ENCODE measurements at regions not wholly inside any gene's neighbourhood (a gene's known extent, or its start where the extent isn't known, plus 50 kb on each side); places are given as distances from the start of the nearest gene placed in this dataset.

DNA sequence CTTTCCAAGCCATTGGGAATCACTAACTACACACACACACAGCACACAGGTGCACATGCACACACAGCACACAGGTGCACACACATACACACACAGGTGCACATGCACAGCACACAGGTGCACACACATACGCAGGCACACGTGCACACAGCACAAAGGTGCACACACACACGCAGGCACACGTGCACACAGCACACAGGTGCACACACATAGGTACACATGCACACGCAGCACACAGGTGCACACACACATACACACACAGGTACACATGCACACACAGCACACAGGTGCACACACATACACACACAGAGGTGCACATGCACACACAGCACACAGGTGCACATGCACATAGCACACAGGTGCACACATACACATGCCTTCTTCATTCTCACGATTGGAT, 80.9 kb downstream of the HMX1 start:
- POLR2A ChIA-PET, result no interaction called here
- CTCF ChIA-PET, result interaction anchor here (1.0 kb wide), 1 partner anchor 26 kb away, joined by 3 read pairs; no protein-coding TSS in a partner anchor
- DNase-seq (ENCODE audit: extremely low spot score), result no peak
- TF ChIP-seq, protein P1, sequence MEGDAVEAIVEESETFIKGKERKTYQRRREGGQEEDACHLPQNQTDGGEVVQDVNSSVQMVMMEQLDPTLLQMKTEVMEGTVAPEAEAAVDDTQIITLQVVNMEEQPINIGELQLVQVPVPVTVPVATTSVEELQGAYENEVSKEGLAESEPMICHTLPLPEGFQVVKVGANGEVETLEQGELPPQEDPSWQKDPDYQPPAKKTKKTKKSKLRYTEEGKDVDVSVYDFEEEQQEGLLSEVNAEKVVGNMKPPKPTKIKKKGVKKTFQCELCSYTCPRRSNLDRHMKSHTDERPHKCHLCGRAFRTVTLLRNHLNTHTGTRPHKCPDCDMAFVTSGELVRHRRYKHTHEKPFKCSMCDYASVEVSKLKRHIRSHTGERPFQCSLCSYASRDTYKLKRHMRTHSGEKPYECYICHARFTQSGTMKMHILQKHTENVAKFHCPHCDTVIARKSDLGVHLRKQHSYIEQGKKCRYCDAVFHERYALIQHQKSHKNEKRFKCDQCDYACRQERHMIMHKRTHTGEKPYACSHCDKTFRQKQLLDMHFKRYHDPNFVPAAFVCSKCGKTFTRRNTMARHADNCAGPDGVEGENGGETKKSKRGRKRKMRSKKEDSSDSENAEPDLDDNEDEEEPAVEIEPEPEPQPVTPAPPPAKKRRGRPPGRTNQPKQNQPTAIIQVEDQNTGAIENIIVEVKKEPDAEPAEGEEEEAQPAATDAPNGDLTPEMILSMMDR (IDR thresholded peaks at IDR 0.05; ENCODE audit: control extremely low read depth, extremely low read depth, low read depth, missing control alignments), result no peak

DNA sequence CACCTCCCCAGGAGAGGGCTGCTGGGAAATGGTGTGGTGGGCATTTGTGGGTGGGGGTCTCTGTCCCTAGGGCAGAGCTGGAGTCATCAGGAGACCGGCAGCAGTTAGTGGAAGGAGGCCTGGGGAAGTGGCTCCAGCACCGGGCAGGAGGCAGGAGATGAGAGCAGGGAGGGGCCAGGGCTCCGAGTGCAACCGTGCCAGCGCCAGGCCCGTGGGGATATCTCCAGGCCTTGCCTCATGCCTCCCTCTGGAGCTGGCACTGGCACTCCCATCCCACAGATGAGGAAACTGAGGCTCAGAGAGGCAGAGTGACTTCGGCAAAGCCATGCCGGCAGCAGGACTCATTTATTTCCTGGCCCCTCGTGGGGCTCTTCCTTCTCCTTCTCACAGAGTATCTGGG, 83.5 kb downstream of the HMX1 start:
- ChIA-PET CTCF (interaction anchor here (1.5 kb wide), 1 partner anchor 9 kb away, joined by 3 read pairs; no protein-coding TSS in a partner anchor), POLR2A (no interaction called here)
- TF ChIP-seq, protein P1 (IDR thresholded peaks at IDR 0.05; ENCODE audit: control extremely low read depth, extremely low read depth, low read depth, missing control alignments), result no peak
- DNase-seq (ENCODE audit: extremely low spot score), result no peak

DNA sequence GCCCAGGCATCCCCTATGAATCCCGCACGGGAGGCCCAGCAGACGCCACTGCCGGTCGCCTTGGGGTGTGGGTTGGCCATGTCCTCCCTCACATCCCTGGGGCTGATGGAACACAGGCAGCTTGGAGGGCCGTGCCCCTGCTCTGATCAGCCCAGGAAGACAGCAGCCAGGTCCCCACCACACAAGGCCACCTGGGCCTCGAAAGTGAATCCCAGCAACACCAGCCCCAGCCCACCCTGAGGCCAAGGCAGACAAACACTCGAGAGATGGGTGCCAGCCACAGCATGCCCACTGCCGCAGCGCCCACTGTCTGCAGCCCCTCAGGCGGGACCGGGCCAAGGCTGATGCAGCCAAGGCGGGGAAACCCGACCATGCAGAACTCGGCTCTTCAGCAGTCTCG, 85.5 kb downstream of the HMX1 start:
- no peak for DNase-seq (ENCODE audit: extremely low spot score)
- ChIA-PET CTCF (no interaction called here), POLR2A (no interaction called here)
- TF ChIP-seq, protein P1 (IDR thresholded peaks at IDR 0.05; ENCODE audit: control extremely low read depth, extremely low read depth, low read depth, missing control alignments), result no peak

DNA sequence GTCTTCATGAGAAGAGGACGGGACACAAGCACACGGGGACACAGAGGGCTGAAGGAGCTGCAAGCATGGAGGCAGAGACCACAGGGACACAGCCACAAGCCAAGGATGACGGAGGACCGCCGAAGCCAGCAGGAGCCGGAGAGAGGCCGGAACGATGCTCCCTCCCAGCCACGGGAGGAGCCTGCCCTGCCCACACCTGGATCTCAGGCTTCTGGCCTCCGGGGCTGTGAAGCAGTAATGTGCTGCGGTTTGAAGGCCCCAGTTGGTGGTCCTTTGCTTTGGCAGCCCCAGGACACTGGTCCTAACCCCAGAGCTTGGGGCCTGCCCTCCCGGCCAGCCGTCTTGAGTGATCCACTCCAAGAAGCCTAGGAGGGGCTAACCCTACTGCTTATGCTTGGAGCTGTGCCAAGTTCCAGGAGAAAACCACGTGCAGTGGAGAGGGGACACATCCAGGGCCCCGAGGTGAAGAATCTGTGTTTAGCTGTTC, 85.9 kb downstream of the HMX1 start:
- DNase-seq (ENCODE audit: extremely low spot score), result no peak
- ChIA-PET CTCF (no interaction called here), POLR2A (no interaction called here)
- TF ChIP-seq, protein P1 (IDR thresholded peaks at IDR 0.05; ENCODE audit: control extremely low read depth, extremely low read depth, low read depth, missing control alignments), result no peak

DNA sequence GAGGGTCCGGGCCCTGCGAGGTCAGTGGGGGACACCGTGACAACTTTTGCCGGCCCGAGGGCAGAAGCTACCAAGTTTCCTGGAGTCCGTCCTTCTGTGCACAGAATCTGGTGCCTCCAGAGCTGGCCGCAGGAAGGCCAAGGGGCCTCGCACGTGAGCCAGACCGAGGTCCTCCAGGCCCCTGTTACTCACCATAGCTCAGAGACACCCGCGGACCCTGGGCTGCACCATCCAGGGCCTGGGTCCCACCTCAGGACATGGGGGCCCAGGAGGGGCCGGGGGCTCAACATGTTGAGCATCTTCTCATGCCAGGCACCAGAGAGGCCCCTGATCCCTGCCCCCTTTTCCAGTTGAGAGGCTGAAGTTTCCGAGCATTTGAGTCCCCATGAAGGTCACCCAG, 87.9 kb downstream of the HMX1 start:
- TF ChIP-seq, protein P1 (IDR thresholded peaks at IDR 0.05; ENCODE audit: control extremely low read depth, extremely low read depth, low read depth, missing control alignments), result no peak
- DNase-seq (ENCODE audit: extremely low spot score), result no peak
- ChIA-PET POLR2A (no interaction called here), CTCF (no interaction called here)

DNA sequence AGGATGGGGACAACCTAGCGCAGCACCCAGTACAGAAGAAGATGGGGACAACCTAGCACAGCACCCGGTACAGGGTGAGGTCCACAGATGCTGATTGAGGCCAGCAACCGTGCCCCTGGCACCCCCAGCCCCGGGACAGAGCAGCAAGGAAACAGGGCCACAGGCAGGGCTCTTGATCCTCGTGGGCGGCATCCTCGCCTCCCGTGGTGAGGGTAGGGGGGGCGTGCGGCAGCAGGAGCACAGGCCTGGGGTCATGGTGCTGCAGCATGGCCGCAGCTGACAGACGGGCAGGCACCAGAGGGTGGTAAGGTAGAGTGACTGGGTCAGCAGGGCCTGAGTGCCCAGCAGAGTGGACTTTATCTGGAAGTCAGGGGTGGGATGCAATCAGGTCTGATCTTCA, 89.5 kb downstream of the HMX1 start:
- ChIA-PET CTCF (no interaction called here), POLR2A (no interaction called here)
- DNase-seq (ENCODE audit: extremely low spot score), result no peak
- TF ChIP-seq, protein P1 (IDR thresholded peaks at IDR 0.05; ENCODE audit: control extremely low read depth, extremely low read depth, low read depth, missing control alignments), result no peak

DNA sequence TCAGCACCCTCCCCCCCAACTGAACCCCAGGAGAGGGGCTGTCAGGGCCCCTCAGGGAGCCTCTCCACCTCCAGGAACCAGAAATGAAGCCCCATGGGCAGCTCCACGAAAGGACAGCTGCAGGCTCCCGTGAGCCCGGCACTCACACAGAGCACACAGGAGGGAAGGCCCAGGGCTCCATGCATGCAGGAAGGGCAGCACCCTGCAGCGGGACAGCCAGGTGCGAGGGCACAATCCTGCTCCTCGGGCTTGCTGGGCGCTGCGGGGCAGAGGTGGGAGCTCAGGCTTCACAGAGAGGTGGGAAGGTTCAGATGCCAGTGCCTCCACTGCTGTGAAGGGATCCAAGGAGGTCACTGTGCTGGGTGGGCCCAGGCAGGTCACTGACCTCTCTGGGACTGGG, 90.0 kb downstream of the HMX1 start:
- POLR2A ChIA-PET, result no interaction called here

More for the DNA sequence above, 90.0 kb downstream of the HMX1 start:
- no peak for DNase-seq (ENCODE audit: extremely low spot score)
- TF ChIP-seq, protein P1 (IDR thresholded peaks at IDR 0.05; ENCODE audit: control extremely low read depth, extremely low read depth, low read depth, missing control alignments), result no peak
- CTCF ChIA-PET, result interaction anchor here (1.0 kb wide), 1 partner anchor 20 kb away, joined by 3 read pairs; no protein-coding TSS in a partner anchor

Data from GM10248 (cell line).